Astrocyte (in vitro differentiated cells and primary cell): ENCODE measurements at regions not wholly inside any gene's neighbourhood (a gene's known extent, or its start where the extent isn't known, plus 50 kb on each side); places are given as distances from the start of the nearest gene placed in this dataset.

Experiments
- EZH2 ChIP-seq: IDR thresholded peaks from 2 replicates; pipeline ENCODE4 v1.6.1; 2012; ENCODE audit warnings: mild to moderate bottlenecking, low read length, inconsistent platforms; ENCODE audit not compliant: insufficient read depth
- TF ChIP-seq, protein P1 (sequence below): IDR thresholded peaks from 2 replicates; pipeline ENCODE4 v1.5.1; 2011; ENCODE audit warnings: low read depth, mild to moderate bottlenecking, inconsistent platforms, low read length, moderate library complexity; ENCODE audit not compliant: insufficient read depth

DNA sequence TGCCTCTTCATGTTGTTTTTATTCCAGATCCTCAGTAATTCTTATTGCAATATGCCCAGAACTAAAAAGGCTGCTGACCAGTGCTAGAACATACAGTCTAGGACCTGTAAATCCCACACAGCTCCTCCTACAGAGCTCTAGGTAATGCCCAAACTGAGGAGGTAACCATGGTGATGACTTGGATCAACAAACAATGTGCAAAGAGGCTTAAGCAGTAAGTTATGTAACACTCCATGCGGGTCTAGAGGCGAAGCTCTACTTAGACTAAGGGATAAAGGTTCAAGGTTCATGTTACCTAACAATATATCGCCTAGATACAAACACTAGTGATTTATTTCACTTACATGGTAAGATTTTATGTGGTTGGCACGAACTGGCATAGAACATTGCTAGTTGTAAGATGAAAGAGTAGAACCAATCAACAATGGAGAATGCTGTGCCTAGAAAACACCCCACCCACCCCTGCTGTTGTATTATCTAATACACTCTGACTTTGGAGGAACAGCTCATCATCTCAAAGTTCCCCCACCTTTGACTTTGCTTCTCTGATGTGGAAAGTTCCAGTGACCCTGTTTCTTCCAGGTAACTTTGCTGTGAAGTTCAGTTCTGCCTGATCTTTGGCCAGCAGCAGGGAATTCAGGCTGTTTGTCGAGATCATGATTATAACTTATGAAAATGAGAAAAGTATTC, 242.4 kb downstream of the ALDH8A1 start:
- TF ChIP-seq, protein P1, sequence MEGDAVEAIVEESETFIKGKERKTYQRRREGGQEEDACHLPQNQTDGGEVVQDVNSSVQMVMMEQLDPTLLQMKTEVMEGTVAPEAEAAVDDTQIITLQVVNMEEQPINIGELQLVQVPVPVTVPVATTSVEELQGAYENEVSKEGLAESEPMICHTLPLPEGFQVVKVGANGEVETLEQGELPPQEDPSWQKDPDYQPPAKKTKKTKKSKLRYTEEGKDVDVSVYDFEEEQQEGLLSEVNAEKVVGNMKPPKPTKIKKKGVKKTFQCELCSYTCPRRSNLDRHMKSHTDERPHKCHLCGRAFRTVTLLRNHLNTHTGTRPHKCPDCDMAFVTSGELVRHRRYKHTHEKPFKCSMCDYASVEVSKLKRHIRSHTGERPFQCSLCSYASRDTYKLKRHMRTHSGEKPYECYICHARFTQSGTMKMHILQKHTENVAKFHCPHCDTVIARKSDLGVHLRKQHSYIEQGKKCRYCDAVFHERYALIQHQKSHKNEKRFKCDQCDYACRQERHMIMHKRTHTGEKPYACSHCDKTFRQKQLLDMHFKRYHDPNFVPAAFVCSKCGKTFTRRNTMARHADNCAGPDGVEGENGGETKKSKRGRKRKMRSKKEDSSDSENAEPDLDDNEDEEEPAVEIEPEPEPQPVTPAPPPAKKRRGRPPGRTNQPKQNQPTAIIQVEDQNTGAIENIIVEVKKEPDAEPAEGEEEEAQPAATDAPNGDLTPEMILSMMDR: no peak
- TF ChIP-seq EZH2: no peak
